ENCODE measurements at regions not wholly inside any gene's neighbourhood (a gene's known extent, or its start where the extent isn't known, plus 50 kb on each side); places are given as distances from the start of the nearest gene placed in this dataset.

GRCh38 chr5:38182991-38183390 lies 75.4 kb upstream of the EGFLAM start:
- H3K4me3 ChIP-seq (ENCODE audit: low read depth, low read length) = no peak overlapping the region
- no peak for TF ChIP-seq CTCF (IDR thresholded peaks at IDR 0.05; ENCODE audit: low read depth, low read length)
- TF ChIP-seq MYC (IDR thresholded peaks at IDR 0.05; ENCODE audit: low read depth, low read length) = no peak
- TF ChIP-seq MAX (IDR thresholded peaks at IDR 0.05; ENCODE audit: low read depth, low read length) = no peak
- TF ChIP-seq POLR2A (IDR thresholded peaks at IDR 0.05; ENCODE audit: extremely low read depth, insufficient read length) = no peak
- DNase-seq (ENCODE audit: low read depth) = no peak

- TF ChIP-seq MAX (IDR thresholded peaks at IDR 0.05; ENCODE audit: low read depth, low read length) = no peak
- TF ChIP-seq CTCF (IDR thresholded peaks at IDR 0.05; ENCODE audit: low read depth, low read length) = no peak
- TF ChIP-seq MYC (IDR thresholded peaks at IDR 0.05; ENCODE audit: low read depth, low read length) = no peak
- TF ChIP-seq POLR2A (IDR thresholded peaks at IDR 0.05; ENCODE audit: extremely low read depth, insufficient read length) = no peak
- DNase-seq (ENCODE audit: low read depth) = no peak
- H3K4me3 ChIP-seq (ENCODE audit: low read depth, low read length) = no peak overlapping the region
Observed at GRCh38 chr5:38168029-38168428, 90.3 kb upstream of the EGFLAM start.

- no peak for DNase-seq (ENCODE audit: low read depth)
- no peak overlapping the region for H3K4me3 ChIP-seq (ENCODE audit: low read depth, low read length)
- TF ChIP-seq MYC (IDR thresholded peaks at IDR 0.05; ENCODE audit: low read depth, low read length) = no peak
- TF ChIP-seq CTCF (IDR thresholded peaks at IDR 0.05; ENCODE audit: low read depth, low read length) = no peak
- no peak for TF ChIP-seq POLR2A (IDR thresholded peaks at IDR 0.05; ENCODE audit: extremely low read depth, insufficient read length)
- no peak for TF ChIP-seq MAX (IDR thresholded peaks at IDR 0.05; ENCODE audit: low read depth, low read length)
Observed at GRCh38 chr5:38167562-38167996, 90.8 kb upstream of the EGFLAM start.

GRCh38 chr5:38166832-38167231 lies 91.5 kb upstream of the EGFLAM start:
- H3K4me3 ChIP-seq (ENCODE audit: low read depth, low read length) = no peak overlapping the region
- TF ChIP-seq POLR2A (IDR thresholded peaks at IDR 0.05; ENCODE audit: extremely low read depth, insufficient read length) (no peak), CTCF (IDR thresholded peaks at IDR 0.05; ENCODE audit: low read depth, low read length) (no peak), MAX (IDR thresholded peaks at IDR 0.05; ENCODE audit: low read depth, low read length) (no peak), MYC (IDR thresholded peaks at IDR 0.05; ENCODE audit: low read depth, low read length) (no peak)

GRCh38 chr5:38165435-38165834 lies 92.9 kb upstream of the EGFLAM start:
- H3K4me3 ChIP-seq (ENCODE audit: low read depth, low read length) = no peak overlapping the region
- no peak for TF ChIP-seq MAX (IDR thresholded peaks at IDR 0.05; ENCODE audit: low read depth, low read length)
- no peak for TF ChIP-seq CTCF (IDR thresholded peaks at IDR 0.05; ENCODE audit: low read depth, low read length)
- no peak for TF ChIP-seq POLR2A (IDR thresholded peaks at IDR 0.05; ENCODE audit: extremely low read depth, insufficient read length)
- TF ChIP-seq MYC (IDR thresholded peaks at IDR 0.05; ENCODE audit: low read depth, low read length) = no peak
- no peak for DNase-seq (ENCODE audit: low read depth)

More at GRCh38 chr5:38166832-38167231, 91.5 kb upstream of the EGFLAM start:
- DNase-seq (ENCODE audit: low read depth) = no peak
